SK-N-MC (cell line): ENCODE measurements at regions not wholly inside any gene's neighbourhood (a gene's known extent, or its start where the extent isn't known, plus 50 kb on each side); places are given as distances from the start of the nearest gene placed in this dataset.

ENCODE experiments used
- EZH2 ChIP-seq: fragments of 200-600 bp; sonication (generic); IDR thresholded peaks from one replicate; pipeline ENCODE4 v1.6.1; 2017; ENCODE audit warnings: antibody characterized with exemption
- POLR2AphosphoS5 ChIP-seq: IDR thresholded peaks from 2 replicates; pipeline ENCODE4 v1.6.1; 2012; ENCODE audit warnings: mild to moderate bottlenecking, low read depth, low read length, borderline replicate concordance

- TF ChIP-seq POLR2AphosphoS5 (no peak), EZH2 (no peak)
Observed at GRCh38 chr14:38431156-38431555, 175.3 kb upstream of the CLEC14A start.
